ENCODE measurements at regions not wholly inside any gene's neighbourhood (a gene's known extent, or its start where the extent isn't known, plus 50 kb on each side); places are given as distances from the start of the nearest gene placed in this dataset.
"Not testable (repeated sequence)": the region's sequence is repeated elsewhere in the genome, so short reads cannot be mapped to it uniquely, and the experiment has no call there.

DNA sequence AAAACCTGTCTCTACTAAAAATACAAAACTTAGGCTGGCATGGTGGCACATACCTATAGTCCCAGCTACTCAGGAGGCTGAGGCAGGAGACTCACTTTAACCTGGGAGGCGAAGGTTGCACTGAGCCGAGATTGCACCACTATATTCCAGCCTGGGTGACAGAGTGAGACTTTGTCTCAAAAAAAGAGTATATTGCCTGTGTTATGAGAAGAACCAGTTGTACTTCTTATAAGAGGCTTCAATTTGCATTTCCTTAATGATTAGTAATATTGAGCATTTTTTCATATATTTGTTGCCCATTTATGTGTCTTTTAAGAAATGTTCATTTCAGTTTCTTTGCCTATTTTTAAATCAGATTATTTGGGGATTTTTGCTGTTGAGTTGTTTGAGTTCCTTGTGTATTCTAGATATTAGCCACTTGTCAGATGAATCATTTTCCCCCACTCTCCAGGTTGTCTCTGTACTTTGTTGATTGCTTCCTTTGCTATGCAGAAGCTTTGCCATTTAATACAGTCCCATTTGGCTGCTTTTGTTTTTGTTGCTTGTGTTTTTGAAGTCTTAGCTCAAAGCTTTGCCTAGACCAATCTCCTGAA, 75.8 kb upstream of the LRPPRC start:
- no peak for TF ChIP-seq EZH2phosphoT487 (IDR thresholded peaks at IDR 0.05; ENCODE audit: low read depth)
- TF ChIP-seq, protein P1, sequence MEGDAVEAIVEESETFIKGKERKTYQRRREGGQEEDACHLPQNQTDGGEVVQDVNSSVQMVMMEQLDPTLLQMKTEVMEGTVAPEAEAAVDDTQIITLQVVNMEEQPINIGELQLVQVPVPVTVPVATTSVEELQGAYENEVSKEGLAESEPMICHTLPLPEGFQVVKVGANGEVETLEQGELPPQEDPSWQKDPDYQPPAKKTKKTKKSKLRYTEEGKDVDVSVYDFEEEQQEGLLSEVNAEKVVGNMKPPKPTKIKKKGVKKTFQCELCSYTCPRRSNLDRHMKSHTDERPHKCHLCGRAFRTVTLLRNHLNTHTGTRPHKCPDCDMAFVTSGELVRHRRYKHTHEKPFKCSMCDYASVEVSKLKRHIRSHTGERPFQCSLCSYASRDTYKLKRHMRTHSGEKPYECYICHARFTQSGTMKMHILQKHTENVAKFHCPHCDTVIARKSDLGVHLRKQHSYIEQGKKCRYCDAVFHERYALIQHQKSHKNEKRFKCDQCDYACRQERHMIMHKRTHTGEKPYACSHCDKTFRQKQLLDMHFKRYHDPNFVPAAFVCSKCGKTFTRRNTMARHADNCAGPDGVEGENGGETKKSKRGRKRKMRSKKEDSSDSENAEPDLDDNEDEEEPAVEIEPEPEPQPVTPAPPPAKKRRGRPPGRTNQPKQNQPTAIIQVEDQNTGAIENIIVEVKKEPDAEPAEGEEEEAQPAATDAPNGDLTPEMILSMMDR (IDR thresholded peaks at IDR 0.05; ENCODE audit: low read depth, low read length), result no peak
- no peaks in the 10 kb centered on the region for H3K27me3 ChIP-seq (ENCODE audit: low read depth, low read length)
- peak overlapping the region; percentile 41; the same call in 1 of the 2 replicates for H3K27ac ChIP-seq (ENCODE audit: low read length)
- no peaks in the 10 kb centered on the region for H3K79me2 ChIP-seq (ENCODE audit: low read length)
- no peak overlapping the region for H3K9ac ChIP-seq (ENCODE audit: low read length)
- H3K36me3 ChIP-seq (replicated peaks; ENCODE audit: low read depth, low read length), result no peaks in the 10 kb centered on the region
- peaks cover 12% of the 10 kb centered on the region for H3K4me1 ChIP-seq (ENCODE audit: low read length)
- H2AFZ ChIP-seq (ENCODE audit: low read depth, low read length), result no peak overlapping the region
- no peak overlapping the region for H3K4me3 ChIP-seq (ENCODE audit: low read length)
- peak overlapping the region; percentile 6 for H3K4me2 ChIP-seq (ENCODE audit: low read length)
- no peaks in the 10 kb centered on the region for H4K20me1 ChIP-seq (ENCODE audit: insufficient read depth, low read length)
- H3K9me3 ChIP-seq (ENCODE audit: insufficient read depth, low read length), result peaks cover 5% of the 10 kb centered on the region; the same call in 1 of the 2 replicates

- not testable (repeated sequence) for H2AFZ ChIP-seq (ENCODE audit: low read depth, low read length); H3K4me2 ChIP-seq (ENCODE audit: low read length); H3K27ac ChIP-seq (ENCODE audit: low read length); H3K36me3 ChIP-seq (replicated peaks; ENCODE audit: low read depth, low read length); H3K4me3 ChIP-seq (ENCODE audit: low read length); H3K9me3 ChIP-seq (ENCODE audit: insufficient read depth, low read length); H4K20me1 ChIP-seq (ENCODE audit: insufficient read depth, low read length); H3K79me2 ChIP-seq (ENCODE audit: low read length); H3K27me3 ChIP-seq (ENCODE audit: low read depth, low read length); H3K9ac ChIP-seq (ENCODE audit: low read length)
- H3K4me1 ChIP-seq (ENCODE audit: low read length), result peaks cover 12% of the 10 kb centered on the region
These were observed 77.9 kb upstream of the LRPPRC start for GRCh38 chr2:44073667-44074066.

- H3K4me1 ChIP-seq (ENCODE audit: low read length), result peaks cover 12% of the 10 kb centered on the region
- not testable (repeated sequence) for H3K27ac ChIP-seq (ENCODE audit: low read length); H3K9me3 ChIP-seq (ENCODE audit: insufficient read depth, low read length); H3K79me2 ChIP-seq (ENCODE audit: low read length); H3K4me3 ChIP-seq (ENCODE audit: low read length); H3K9ac ChIP-seq (ENCODE audit: low read length); H2AFZ ChIP-seq (ENCODE audit: low read depth, low read length); H3K4me2 ChIP-seq (ENCODE audit: low read length); H3K36me3 ChIP-seq (replicated peaks; ENCODE audit: low read depth, low read length); H3K27me3 ChIP-seq (ENCODE audit: low read depth, low read length); H4K20me1 ChIP-seq (ENCODE audit: insufficient read depth, low read length)
These were observed 79.0 kb upstream of the LRPPRC start for GRCh38 chr2:44074795-44075194.

- Histone ChIP-seq H2AFZ (ENCODE audit: low read depth, low read length) (no peak overlapping the region), H3K79me2 (ENCODE audit: low read length) (no peaks in the 10 kb centered on the region), H3K9me3 (ENCODE audit: insufficient read depth, low read length) (no peaks in the 10 kb centered on the region), H3K9ac (ENCODE audit: low read length) (no peak overlapping the region), H3K4me3 (ENCODE audit: low read length) (no peak overlapping the region), H3K4me1 (ENCODE audit: low read length) (peaks cover 12% of the 10 kb centered on the region), H4K20me1 (ENCODE audit: insufficient read depth, low read length) (no peaks in the 10 kb centered on the region), H3K4me2 (ENCODE audit: low read length) (no peak overlapping the region), H3K36me3 (replicated peaks; ENCODE audit: low read depth, low read length) (no peaks in the 10 kb centered on the region), H3K27me3 (ENCODE audit: low read depth, low read length) (no peaks in the 10 kb centered on the region), H3K27ac (ENCODE audit: low read length) (no peak overlapping the region)
- TF ChIP-seq EZH2phosphoT487 (IDR thresholded peaks at IDR 0.05; ENCODE audit: low read depth), result no peak
- TF ChIP-seq, protein P1 (IDR thresholded peaks at IDR 0.05; ENCODE audit: low read depth, low read length), result no peak
These were observed 79.8 kb upstream of the LRPPRC start for GRCh38 chr2:44075541-44075940.

GRCh38 chr2:44077942-44078511, 82.2 kb upstream of the LRPPRC start:
- Histone ChIP-seq H3K79me2 (ENCODE audit: low read length) (no peaks in the 10 kb centered on the region), H3K27me3 (ENCODE audit: low read depth, low read length) (no peaks in the 10 kb centered on the region), H3K9ac (ENCODE audit: low read length) (no peak overlapping the region), H3K4me3 (ENCODE audit: low read length) (no peak overlapping the region), H4K20me1 (ENCODE audit: insufficient read depth, low read length) (no peaks in the 10 kb centered on the region), H2AFZ (ENCODE audit: low read depth, low read length) (no peak overlapping the region), H3K4me1 (ENCODE audit: low read length) (no peaks in the 10 kb centered on the region), H3K9me3 (ENCODE audit: insufficient read depth, low read length) (no peaks in the 10 kb centered on the region), H3K27ac (ENCODE audit: low read length) (no peak overlapping the region), H3K36me3 (replicated peaks; ENCODE audit: low read depth, low read length) (no peaks in the 10 kb centered on the region), H3K4me2 (ENCODE audit: low read length) (no peak overlapping the region)
- no peak for TF ChIP-seq EZH2phosphoT487 (IDR thresholded peaks at IDR 0.05; ENCODE audit: low read depth)
- TF ChIP-seq, protein P1 (IDR thresholded peaks at IDR 0.05; ENCODE audit: low read depth, low read length), result no peak
